Adrenal gland (tissue), 9 donors: ENCODE measurements at regions not wholly inside any gene's neighbourhood (a gene's known extent, or its start where the extent isn't known, plus 50 kb on each side); places are given as distances from the start of the nearest gene placed in this dataset.

Source experiments
- DNase-seq, 7 donors: peaks; one replicate each; pipeline ENCODE4 v3.0.0-alpha.2; 2019 to 2020
- H3K27ac ChIP-seq, 5 donors: fragments of 200-600 bp; sonication (generic) in 4 of 5; 1 replicate in 3 of 5; 2 replicates in 2 of 5; pipeline versions ENCODE4 v1.5.1 to v1.8.0; 2016 to 2020; ENCODE audit warnings: mild to moderate bottlenecking in 1 of 5
- H3K27me3 ChIP-seq: fragments of 200-600 bp; 2 replicates; pipeline ENCODE4 v1.8.0; 2021
- H3K36me3 ChIP-seq, 2 donors: fragments of 200-600 bp; replicated peaks in 1 of 2; 1 replicate in 1 of 2; 2 replicates in 1 of 2; pipeline versions ENCODE4 v1.5.1 to v1.8.0; 2018 to 2022
- H3K4me1 ChIP-seq, 2 donors: fragments of 200-600 bp; replicated peaks in 1 of 2; 1 replicate in 1 of 2; 2 replicates in 1 of 2; pipeline versions ENCODE4 v1.5.1 to v1.8.0; 2018 to 2021
- H3K4me3 ChIP-seq, 4 donors: fragments of 200-600 bp; sonication (generic) in 3 of 4; one replicate each; pipeline ENCODE4 v1.5.1; 2016 to 2018
- H3K9me3 ChIP-seq, 3 donors: fragments of 200-600 bp; sonication (generic) in 1 of 3; replicated peaks in 1 of 3; 1 replicate in 2 of 3; 2 replicates in 1 of 3; pipeline versions ENCODE4 v1.5.1 to v1.8.0; 2016 to 2021
- POLR2A ChIP-seq, 2 donors: fragments of 450-650 bp; IDR thresholded peaks; one replicate each; pipeline ENCODE4 v1.6.1; 2017; ENCODE audit warnings: antibody characterized with exemption in 2 of 2, mild to moderate bottlenecking in 2 of 2, moderate library complexity in 1 of 2
- WGBS, 4 donors: extraction: QIAGEN DNeasy Blood & Tissue Kit in 2 of 4; methylation state at CpG; one replicate each; pipeline versions ENCODE4 v1.1.5 to v1.1.7; 2013 to 2017; 5-methylcytosine and 5-hydroxymethylcytosine counted together
- intact Hi-C, 2 donors: fragments of 100-400 bp; cut with DNase I; formaldehyde crosslinking; loops; one replicate each; pipeline versions ENCODE4 v1.14.1 to v1.15.0; 2022 to 2023
- TF ChIP-seq, protein P1 (sequence below), 6 experiments: fragments of 450-650 bp in 4 of 6; fragments of 200-600 bp in 2 of 6; sonication (generic) in 1 of 6; IDR thresholded peaks; 1 replicate in 5 of 6; 2 replicates in 1 of 6; pipeline versions ENCODE4 v1.5.1 to v1.8.0; 2016 to 2021; ENCODE audit warnings: antibody characterized with exemption in 6 of 6, mild to moderate bottlenecking in 2 of 6, moderate library complexity in 1 of 6
- donor health status: healthy with polysubstance abuse.
- donor health status: Bipolar disorder and iron deficiency.
- donor health status: DM: yes; HTN: yes; CAD: no.
- donor health status: DM: no; HTN: no; CAD: no.
- donor health status: DM: no; HTN: no; CAD: no.

DNA sequence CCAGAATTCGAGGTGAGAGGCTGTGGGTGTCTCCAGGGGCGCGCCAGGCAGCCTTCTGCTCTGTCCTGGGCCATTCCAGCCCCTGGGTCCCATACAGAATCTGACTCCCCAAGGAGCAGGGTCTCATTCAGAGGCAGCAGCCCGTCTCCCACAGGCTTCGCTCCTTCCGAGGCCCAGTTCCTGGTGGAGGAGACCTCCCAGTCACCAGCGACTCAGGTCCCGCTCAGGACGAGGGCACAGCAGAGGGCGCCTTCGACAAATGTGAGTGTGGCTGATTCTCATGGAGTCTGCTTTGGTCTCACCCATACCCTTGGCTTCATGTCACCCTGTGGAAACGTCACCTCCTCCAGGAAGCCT, 81.8 kb upstream of the GPR26 start:
- Histone ChIP-seq H3K4me3 (no peak overlapping the region), H3K9me3 (no peaks in the 10 kb centered on the region), H3K4me1 (peaks cover 0 to 5% of the 10 kb centered on the region in 2 donors), H3K36me3 (no peaks in the 10 kb centered on the region), H3K27ac (no peak overlapping the region), H3K27me3 (peaks cover 19% of the 10 kb centered on the region)
- no peak for TF ChIP-seq POLR2A (IDR thresholded peaks at IDR 0.05)
- TF ChIP-seq, protein P1, sequence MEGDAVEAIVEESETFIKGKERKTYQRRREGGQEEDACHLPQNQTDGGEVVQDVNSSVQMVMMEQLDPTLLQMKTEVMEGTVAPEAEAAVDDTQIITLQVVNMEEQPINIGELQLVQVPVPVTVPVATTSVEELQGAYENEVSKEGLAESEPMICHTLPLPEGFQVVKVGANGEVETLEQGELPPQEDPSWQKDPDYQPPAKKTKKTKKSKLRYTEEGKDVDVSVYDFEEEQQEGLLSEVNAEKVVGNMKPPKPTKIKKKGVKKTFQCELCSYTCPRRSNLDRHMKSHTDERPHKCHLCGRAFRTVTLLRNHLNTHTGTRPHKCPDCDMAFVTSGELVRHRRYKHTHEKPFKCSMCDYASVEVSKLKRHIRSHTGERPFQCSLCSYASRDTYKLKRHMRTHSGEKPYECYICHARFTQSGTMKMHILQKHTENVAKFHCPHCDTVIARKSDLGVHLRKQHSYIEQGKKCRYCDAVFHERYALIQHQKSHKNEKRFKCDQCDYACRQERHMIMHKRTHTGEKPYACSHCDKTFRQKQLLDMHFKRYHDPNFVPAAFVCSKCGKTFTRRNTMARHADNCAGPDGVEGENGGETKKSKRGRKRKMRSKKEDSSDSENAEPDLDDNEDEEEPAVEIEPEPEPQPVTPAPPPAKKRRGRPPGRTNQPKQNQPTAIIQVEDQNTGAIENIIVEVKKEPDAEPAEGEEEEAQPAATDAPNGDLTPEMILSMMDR (IDR thresholded peaks at IDR 0.05), result no peak
- WGBS, 4 donors, result 77 to 84% (median 82%) methylated on average over 11 to 12 of the region's 12 CpGs
- intact Hi-C loops, result loop anchor here (5.0 to 10.0 kb wide), 2 partner anchors 383 to 800 kb away; no protein-coding TSS in a partner anchor
- no peak for DNase-seq

DNA sequence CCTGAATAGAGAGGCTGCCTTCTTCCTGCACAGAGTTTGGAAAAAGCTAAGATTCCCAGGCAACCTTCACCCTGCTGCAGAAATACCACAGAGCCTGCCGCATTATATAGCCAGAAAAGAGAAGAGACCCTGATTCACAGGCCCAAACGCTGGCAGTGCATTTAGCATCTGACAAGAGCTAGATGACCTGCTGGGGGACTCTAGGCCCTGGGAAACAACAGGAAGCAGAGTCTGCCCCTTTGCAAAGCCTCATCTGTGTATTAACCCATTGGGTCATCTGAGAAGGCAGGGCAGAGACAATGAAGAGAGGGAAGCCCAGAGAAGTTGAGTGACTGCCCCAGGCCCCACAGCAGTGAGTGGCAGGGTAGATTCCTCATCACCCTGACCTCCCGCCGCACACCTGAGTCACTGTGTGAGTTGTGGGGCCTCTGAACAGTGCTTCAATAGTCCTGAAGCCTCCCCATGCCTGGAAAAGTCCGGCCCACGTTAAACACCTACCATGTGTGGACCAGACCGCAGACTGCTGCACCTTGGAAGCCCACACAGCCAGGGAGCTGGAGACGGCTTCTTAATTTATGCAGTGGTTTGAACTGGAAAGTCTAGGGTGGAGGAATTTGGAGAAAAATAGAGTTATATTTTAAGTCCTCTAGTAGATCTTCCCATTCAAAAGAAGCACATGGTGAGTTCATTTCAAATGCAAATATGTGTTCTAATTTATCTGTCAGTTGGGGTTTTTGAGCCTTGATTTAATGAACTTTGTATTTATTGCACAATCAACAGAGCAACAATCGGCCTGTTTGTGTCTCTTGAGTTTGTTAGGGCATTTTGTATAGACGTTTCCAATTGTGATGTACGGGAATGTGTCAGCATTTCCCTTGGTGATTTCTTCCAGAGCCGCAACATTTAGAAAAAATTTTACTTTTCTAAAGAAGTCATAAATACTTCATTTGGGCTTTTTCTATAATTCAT, 80.4 kb upstream of the GPR26 start:
- no peaks in the 10 kb centered on the region for H3K36me3 ChIP-seq
- intact Hi-C loops, result loop anchor here in 1 of 2 donors (10.0 kb wide), 1 partner anchor 799 kb away; no protein-coding TSS in a partner anchor
- no peaks in the 10 kb centered on the region for H3K9me3 ChIP-seq
- TF ChIP-seq, protein P1 (IDR thresholded peaks at IDR 0.05), result no peak
- TF ChIP-seq POLR2A (IDR thresholded peaks at IDR 0.05), result no peak
- WGBS, 4 donors, result 69 to 73% (median 72%) methylated on average over 10 to 12 of the region's 12 CpGs
- no peak overlapping the region for H3K4me3 ChIP-seq
- H3K27ac ChIP-seq, result no peak overlapping the region
- no peak for DNase-seq
- peaks cover 8% of the 10 kb centered on the region for H3K27me3 ChIP-seq
- H3K4me1 ChIP-seq, result peaks cover 0 to 5% of the 10 kb centered on the region in 2 donors

DNA sequence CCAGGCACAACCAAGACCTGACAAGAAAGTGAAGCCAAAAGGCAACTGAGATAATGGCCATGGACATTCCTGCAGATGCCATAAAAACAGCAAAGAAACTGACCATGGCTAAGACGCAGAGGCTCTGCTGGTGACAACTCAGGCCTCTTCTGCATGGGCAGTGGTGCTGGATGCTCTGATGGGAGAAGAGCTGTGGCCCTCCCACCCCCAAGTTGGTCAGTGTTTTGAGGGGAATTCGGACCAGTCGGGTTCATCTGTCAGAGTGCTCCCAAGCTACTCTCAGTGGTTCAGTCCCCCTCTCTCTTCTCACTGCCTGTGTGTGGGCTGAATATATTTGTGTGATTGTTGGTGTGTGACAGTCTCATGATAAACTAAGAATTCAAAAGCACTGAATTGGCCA, 79.0 kb upstream of the GPR26 start:
- DNase-seq, result no peak
- no peak overlapping the region for H3K4me3 ChIP-seq
- peaks cover 0 to 5% of the 10 kb centered on the region in 2 donors for H3K4me1 ChIP-seq
- no peaks in the 10 kb centered on the region for H3K9me3 ChIP-seq
- no peak for TF ChIP-seq POLR2A (IDR thresholded peaks at IDR 0.05)
- TF ChIP-seq, protein P1 (IDR thresholded peaks at IDR 0.05), result no peak
- 64 to 84% (median 82%) methylated on average over 3 of the region's 3 CpGs for WGBS, 4 donors
- no peak overlapping the region for H3K27ac ChIP-seq
- no peaks in the 10 kb centered on the region for H3K36me3 ChIP-seq
- intact Hi-C loops, result loop anchor here in 1 of 2 donors (10.0 kb wide), 1 partner anchor 798 kb away; no protein-coding TSS in a partner anchor
- peaks cover 8% of the 10 kb centered on the region for H3K27me3 ChIP-seq

DNA sequence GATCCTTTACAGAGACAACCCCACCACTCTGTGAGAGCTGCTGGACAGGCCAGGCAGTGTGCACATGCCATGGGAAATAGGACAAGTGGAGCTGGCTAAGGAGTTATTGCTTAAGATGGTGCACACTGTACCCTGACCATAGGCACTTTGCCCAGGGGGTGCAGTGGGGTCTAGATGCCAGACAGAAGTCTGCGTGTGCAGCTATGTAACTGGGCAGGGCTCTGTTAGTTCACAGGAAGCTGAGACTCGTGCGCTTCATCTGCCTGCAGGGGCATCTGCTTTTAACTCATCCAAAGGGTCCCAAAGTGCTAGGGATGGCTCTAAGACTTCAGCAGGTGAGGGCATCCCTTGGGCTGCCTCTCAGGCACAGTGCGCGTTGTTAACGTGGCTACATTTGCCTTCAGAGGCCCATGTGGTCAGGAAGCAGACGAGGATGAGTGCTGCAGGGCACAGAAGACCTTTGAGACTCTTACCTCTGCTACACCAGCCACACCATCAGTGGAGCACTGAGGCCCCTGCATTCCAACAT, 77.7 kb upstream of the GPR26 start:
- Histone ChIP-seq H3K9me3 (no peaks in the 10 kb centered on the region), H3K27ac (no peak overlapping the region), H3K4me1 (peaks cover 0 to 3% of the 10 kb centered on the region in 2 donors), H3K27me3 (peaks cover 4% of the 10 kb centered on the region), H3K36me3 (no peaks in the 10 kb centered on the region), H3K4me3 (no peak overlapping the region)
- TF ChIP-seq, protein P1 (IDR thresholded peaks at IDR 0.05), result no peak
- no peak for TF ChIP-seq POLR2A (IDR thresholded peaks at IDR 0.05)
- intact Hi-C loops, result loop anchor here in 1 of 2 donors (10.0 kb wide), 1 partner anchor 796 kb away; no protein-coding TSS in a partner anchor
- 51 to 68% (median 59%) methylated on average over 5 to 7 of the region's 7 CpGs for WGBS, 4 donors
- DNase-seq, result no peak
